ENCODE measurements at regions not wholly inside any gene's neighbourhood (a gene's known extent, or its start where the extent isn't known, plus 50 kb on each side); places are given as distances from the start of the nearest gene placed in this dataset.
A peak's percentile ranks its signal among the peaks of the same experiment; 100 is the strongest.

GRCh38 chr20:19885939-19886660, 128.0 kb downstream of the RIN2 start:
- Mint-ChIP-seq H3K9me3 (ENCODE audit: unreplicated experiment) (peaks cover 3% of the 10 kb centered on the region), H3K4me3 (ENCODE audit: unreplicated experiment) (no peak overlapping the region), H3K4me1 (ENCODE audit: unreplicated experiment) (peaks cover 50% of the 10 kb centered on the region), H3K36me3 (ENCODE audit: unreplicated experiment) (peaks cover 15% of the 10 kb centered on the region), H3K27ac (ENCODE audit: unreplicated experiment) (peak overlapping the region; percentile 45), H3K27me3 (ENCODE audit: unreplicated experiment) (no peaks in the 10 kb centered on the region)
- DNase-seq (ENCODE audit: extremely low spot score, unreplicated experiment) = no peak
- TF ChIP-seq CTCF (IDR thresholded peaks at IDR 0.05) = no peak

- Mint-ChIP-seq H3K27me3 (ENCODE audit: unreplicated experiment) (no peaks in the 10 kb centered on the region), H3K9me3 (ENCODE audit: unreplicated experiment) (peaks cover 4% of the 10 kb centered on the region), H3K4me1 (ENCODE audit: unreplicated experiment) (peaks cover 50% of the 10 kb centered on the region), H3K36me3 (ENCODE audit: unreplicated experiment) (peaks cover 19% of the 10 kb centered on the region), H3K27ac (ENCODE audit: unreplicated experiment) (peak overlapping the region; percentile 45), H3K4me3 (ENCODE audit: unreplicated experiment) (no peak overlapping the region)
- DNase-seq (ENCODE audit: extremely low spot score, unreplicated experiment) = no peak
- TF ChIP-seq CTCF (IDR thresholded peaks at IDR 0.05) = peak; percentile 17
Measured at GRCh38 chr20:19886661-19887288, 128.7 kb downstream of the RIN2 start.

- H3K4me3 Mint-ChIP-seq (ENCODE audit: unreplicated experiment) = no peak overlapping the region
- TF ChIP-seq CTCF (IDR thresholded peaks at IDR 0.05) = no peak
- H3K36me3 Mint-ChIP-seq (ENCODE audit: unreplicated experiment) = peaks cover 21% of the 10 kb centered on the region
Measured at GRCh38 chr20:19887556-19888268, 129.4 kb upstream of the NAA20 start.

GRCh38 chr20:19888269-19888671, 128.9 kb upstream of the NAA20 start:
- Mint-ChIP-seq H3K27ac (ENCODE audit: unreplicated experiment) (peak overlapping the region; percentile 98), H3K27me3 (ENCODE audit: unreplicated experiment) (no peaks in the 10 kb centered on the region), H3K4me1 (ENCODE audit: unreplicated experiment) (peaks cover 50% of the 10 kb centered on the region), H3K4me3 (ENCODE audit: unreplicated experiment) (no peak overlapping the region), H3K9me3 (ENCODE audit: unreplicated experiment) (peaks cover 8% of the 10 kb centered on the region), H3K36me3 (ENCODE audit: unreplicated experiment) (peaks cover 22% of the 10 kb centered on the region)
- DNase-seq (ENCODE audit: extremely low spot score, unreplicated experiment) = no peak
- no peak for TF ChIP-seq CTCF (IDR thresholded peaks at IDR 0.05)

More at GRCh38 chr20:19887556-19888268, 129.4 kb upstream of the NAA20 start:
- no peaks in the 10 kb centered on the region for H3K27me3 Mint-ChIP-seq (ENCODE audit: unreplicated experiment)
- H3K9me3 Mint-ChIP-seq (ENCODE audit: unreplicated experiment) = peaks cover 8% of the 10 kb centered on the region
- peak overlapping the region; percentile 98 for H3K27ac Mint-ChIP-seq (ENCODE audit: unreplicated experiment)
- DNase-seq (ENCODE audit: extremely low spot score, unreplicated experiment) = no peak
- peaks cover 50% of the 10 kb centered on the region for H3K4me1 Mint-ChIP-seq (ENCODE audit: unreplicated experiment)

All from osteocyte (in vitro differentiated cells).